NB4 (cell line): ENCODE measurements at regions not wholly inside any gene's neighbourhood (a gene's known extent, or its start where the extent isn't known, plus 50 kb on each side); places are given as distances from the start of the nearest gene placed in this dataset.

ENCODE experiments used
- CTCF ChIP-seq: IDR thresholded peaks from one replicate; pipeline ENCODE4 v1.5.1; 2012; ENCODE audit warnings: low read depth, low read length
- MYC ChIP-seq: IDR thresholded peaks from 2 replicates; pipeline ENCODE4 v1.6.1; 2011; ENCODE audit warnings: low read depth, low read length

GRCh38 chr11:67776852-67777520 is 102.6 kb upstream of the ALDH3B2 start:
- TF ChIP-seq MYC = no peak
- TF ChIP-seq CTCF = no peak
